ENCODE measurements at regions not wholly inside any gene's neighbourhood (a gene's known extent, or its start where the extent isn't known, plus 50 kb on each side); places are given as distances from the start of the nearest gene placed in this dataset.

GRCh38 chr15:87599616-87600015, 656.9 kb downstream of the NTRK3 start:
- TF ChIP-seq, protein P1, sequence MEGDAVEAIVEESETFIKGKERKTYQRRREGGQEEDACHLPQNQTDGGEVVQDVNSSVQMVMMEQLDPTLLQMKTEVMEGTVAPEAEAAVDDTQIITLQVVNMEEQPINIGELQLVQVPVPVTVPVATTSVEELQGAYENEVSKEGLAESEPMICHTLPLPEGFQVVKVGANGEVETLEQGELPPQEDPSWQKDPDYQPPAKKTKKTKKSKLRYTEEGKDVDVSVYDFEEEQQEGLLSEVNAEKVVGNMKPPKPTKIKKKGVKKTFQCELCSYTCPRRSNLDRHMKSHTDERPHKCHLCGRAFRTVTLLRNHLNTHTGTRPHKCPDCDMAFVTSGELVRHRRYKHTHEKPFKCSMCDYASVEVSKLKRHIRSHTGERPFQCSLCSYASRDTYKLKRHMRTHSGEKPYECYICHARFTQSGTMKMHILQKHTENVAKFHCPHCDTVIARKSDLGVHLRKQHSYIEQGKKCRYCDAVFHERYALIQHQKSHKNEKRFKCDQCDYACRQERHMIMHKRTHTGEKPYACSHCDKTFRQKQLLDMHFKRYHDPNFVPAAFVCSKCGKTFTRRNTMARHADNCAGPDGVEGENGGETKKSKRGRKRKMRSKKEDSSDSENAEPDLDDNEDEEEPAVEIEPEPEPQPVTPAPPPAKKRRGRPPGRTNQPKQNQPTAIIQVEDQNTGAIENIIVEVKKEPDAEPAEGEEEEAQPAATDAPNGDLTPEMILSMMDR (IDR thresholded peaks at IDR 0.05), result no peak
- no peak for TF ChIP-seq EZH2phosphoT487 (IDR thresholded peaks at IDR 0.05)

All from neural progenitor cell (in vitro differentiated cells).